ENCODE measurements at regions not wholly inside any gene's neighbourhood (a gene's known extent, or its start where the extent isn't known, plus 50 kb on each side); places are given as distances from the start of the nearest gene placed in this dataset.
A peak's percentile ranks its signal among the peaks of the same experiment; 100 is the strongest.

- H3K27ac ChIP-seq (ENCODE audit: extremely low read depth, low read depth, low read length): no peak overlapping the region
- no TSS peak for BruUV-seq (replicated peaks)
- ChIA-PET CTCF (ENCODE audit: low intra/inter-chr PET ratio) (interaction anchor here (0.7 kb wide), 1 partner anchor 265 kb away, joined by 4 read pairs; no protein-coding TSS in a partner anchor), POLR2A (no interaction called here)
- in situ Hi-C loops (cut with MboI): no loop called here
- H4K20me1 ChIP-seq (replicated peaks; ENCODE audit: control insufficient read depth, insufficient read depth, low read length): no peaks in the 10 kb centered on the region
- no peaks in the 10 kb centered on the region for H3K79me2 ChIP-seq (ENCODE audit: control insufficient read depth, insufficient read depth, low read length)
- no peaks in the 10 kb centered on the region for H3K27me3 ChIP-seq (ENCODE audit: control insufficient read depth in 2 of 2, insufficient read depth in 2 of 2, low read length in 2 of 2)
- intact Hi-C loops (cut with micrococcal nuclease): no loop called here
- no peaks in the 10 kb centered on the region for H3K36me3 ChIP-seq (ENCODE audit: control insufficient read depth, insufficient read depth, low read length)
- ATAC-seq (no peak), DNase-seq (ENCODE audit: extremely low read depth in 1 of 4, low spot score in 3 of 4) (no peak), FAIRE-seq (no peak)
- no peaks in the 10 kb centered on the region for H3K4me1 ChIP-seq (replicated peaks in 1 of 2; ENCODE audit: control insufficient read depth in 2 of 2, insufficient read depth in 2 of 2, low read length in 2 of 2)
- no peak overlapping the region for H3K9ac ChIP-seq (ENCODE audit: insufficient read depth in 1 of 2, low read depth in 2 of 2, low read length in 2 of 2)
- no peak overlapping the region for H2AFZ ChIP-seq (ENCODE audit: low read depth, low read length)
- TF ChIP-seq ELF2 (CRISPR knock-in tag; IDR thresholded peaks at IDR 0.05) (0 out of 2 replicates have a peak, but pooled peaks have one; percentile 16), MAFG (tag; conservative IDR thresholded peaks at IDR 0.05) (peak; percentile 80), NEUROD1 (IDR thresholded peaks at IDR 0.05; ENCODE audit: borderline replicate concordance, low read depth, low read length, partially characterized antibody) (no peak), MECOM (CRISPR knock-in tag; IDR thresholded peaks at IDR 0.05) (no peak), C11orf30 (IDR thresholded peaks at IDR 0.05; ENCODE audit: low read depth) (peak; percentile 82), CBFA2T3 (IDR thresholded peaks at IDR 0.05) (no peak), ZNF316 (IDR thresholded peaks at IDR 0.05) (peak; percentile 97), ETV5 (CRISPR knock-in tag; IDR thresholded peaks at IDR 0.05; ENCODE audit: low read depth) (no peak), GATA2 (CRISPR knock-in tag; IDR thresholded peaks at IDR 0.05) (no peak), MAFF (IDR thresholded peaks at IDR 0.05; ENCODE audit: low read length) (peak; percentile 71; the same call in 1 of the 2 replicates), MAFK (IDR thresholded peaks at IDR 0.05; ENCODE audit: low read length) (peak; percentile 75)
- TF ChIP-seq, protein P1, sequence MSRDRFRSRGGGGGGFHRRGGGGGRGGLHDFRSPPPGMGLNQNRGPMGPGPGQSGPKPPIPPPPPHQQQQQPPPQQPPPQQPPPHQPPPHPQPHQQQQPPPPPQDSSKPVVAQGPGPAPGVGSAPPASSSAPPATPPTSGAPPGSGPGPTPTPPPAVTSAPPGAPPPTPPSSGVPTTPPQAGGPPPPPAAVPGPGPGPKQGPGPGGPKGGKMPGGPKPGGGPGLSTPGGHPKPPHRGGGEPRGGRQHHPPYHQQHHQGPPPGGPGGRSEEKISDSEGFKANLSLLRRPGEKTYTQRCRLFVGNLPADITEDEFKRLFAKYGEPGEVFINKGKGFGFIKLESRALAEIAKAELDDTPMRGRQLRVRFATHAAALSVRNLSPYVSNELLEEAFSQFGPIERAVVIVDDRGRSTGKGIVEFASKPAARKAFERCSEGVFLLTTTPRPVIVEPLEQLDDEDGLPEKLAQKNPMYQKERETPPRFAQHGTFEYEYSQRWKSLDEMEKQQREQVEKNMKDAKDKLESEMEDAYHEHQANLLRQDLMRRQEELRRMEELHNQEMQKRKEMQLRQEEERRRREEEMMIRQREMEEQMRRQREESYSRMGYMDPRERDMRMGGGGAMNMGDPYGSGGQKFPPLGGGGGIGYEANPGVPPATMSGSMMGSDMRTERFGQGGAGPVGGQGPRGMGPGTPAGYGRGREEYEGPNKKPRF (IDR thresholded peaks at IDR 0.05; ENCODE audit: low read depth, low read length): 0 out of 2 replicates have a peak, but pooled peaks have one; percentile 37
- WGBS (ENCODE audit: insufficient coverage, low coverage, missing lambda C conversion rate): 0% methylated on average over 1 of the region's 1 CpG
- H3K4me3 ChIP-seq: no peak overlapping the region
- H3K9me3 ChIP-seq (replicated peaks; ENCODE audit: control insufficient read depth, insufficient read depth, low read depth, low read length): no peaks in the 10 kb centered on the region
- no peaks in the 10 kb centered on the region for H3K9me1 ChIP-seq (ENCODE audit: control insufficient read depth, insufficient read depth, low read length)
- H3K4me2 ChIP-seq (ENCODE audit: insufficient read depth, low read length): no peak overlapping the region
Observed at GRCh38 chr13:91148098-91148497, 199.4 kb upstream of the MIR17HG start.

Data from K562 (cell line).